Cardiac muscle cell (in vitro differentiated cells and primary cell): ENCODE measurements at regions not wholly inside any gene's neighbourhood (a gene's known extent, or its start where the extent isn't known, plus 50 kb on each side); places are given as distances from the start of the nearest gene placed in this dataset.

Experiments used
- DNase-seq, 2 donors: peaks; one replicate each; pipeline versions ENCODE4 v3.0.0 to v3.0.0-alpha.2; 2010 to 2017; ENCODE audit warnings: low read depth in 1 of 2, low spot score in 1 of 2
- H3K27ac ChIP-seq: fragments of 200-600 bp; sonication (generic); 2 replicates; pipeline ENCODE4 v1.5.1; 2016
- H3K27me3 ChIP-seq: fragments of 200-600 bp; sonication (generic); 2 replicates; pipeline ENCODE4 v1.6.0; 2016; ENCODE audit warnings: control low read depth
- H3K36me3 ChIP-seq: fragments of 200-600 bp; sonication (generic); 2 replicates; pipeline ENCODE4 v1.5.1; 2016; ENCODE audit warnings: control low read depth
- H3K4me1 ChIP-seq: fragments of 200-600 bp; sonication (generic); 2 replicates; pipeline ENCODE4 v1.8.1; 2017; ENCODE audit warnings: low read depth, mild to moderate bottlenecking, mixed run types
- H3K4me3 ChIP-seq: fragments of 200-600 bp; sonication (generic); 2 replicates; pipeline ENCODE4 v1.5.1; 2016; ENCODE audit warnings: mild to moderate bottlenecking
- H3K9me3 ChIP-seq: fragments of 200-600 bp; sonication (generic); 2 replicates; pipeline ENCODE4 v1.5.1; 2017; ENCODE audit warnings: low read depth, mild to moderate bottlenecking, control low read depth
- TF ChIP-seq, protein P1 (sequence below): IDR thresholded peaks from 2 replicates; pipeline ENCODE4 v1.5.1; 2012; ENCODE audit warnings: low read depth, mild to moderate bottlenecking, low read length

DNA sequence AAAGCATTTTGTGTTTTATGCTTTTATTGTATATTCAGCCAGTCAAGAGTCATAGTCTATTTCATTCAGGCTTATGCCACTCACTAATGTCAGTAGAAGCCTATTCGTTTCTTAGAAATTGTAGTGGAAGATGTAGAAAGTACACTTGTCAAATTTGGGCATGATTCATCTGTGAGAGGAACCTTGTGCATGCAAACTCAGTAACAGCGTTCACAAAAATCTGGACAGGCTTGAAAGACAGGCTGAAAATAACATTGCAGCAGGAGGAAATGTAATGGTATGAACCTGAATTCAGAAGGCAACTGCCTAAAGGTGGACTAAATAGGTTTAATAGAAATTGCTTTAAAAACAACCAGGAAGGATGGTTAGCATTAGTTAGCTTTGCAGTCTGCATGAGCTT is 213.5 kb downstream of the CMPK2 start:
- TF ChIP-seq, protein P1, sequence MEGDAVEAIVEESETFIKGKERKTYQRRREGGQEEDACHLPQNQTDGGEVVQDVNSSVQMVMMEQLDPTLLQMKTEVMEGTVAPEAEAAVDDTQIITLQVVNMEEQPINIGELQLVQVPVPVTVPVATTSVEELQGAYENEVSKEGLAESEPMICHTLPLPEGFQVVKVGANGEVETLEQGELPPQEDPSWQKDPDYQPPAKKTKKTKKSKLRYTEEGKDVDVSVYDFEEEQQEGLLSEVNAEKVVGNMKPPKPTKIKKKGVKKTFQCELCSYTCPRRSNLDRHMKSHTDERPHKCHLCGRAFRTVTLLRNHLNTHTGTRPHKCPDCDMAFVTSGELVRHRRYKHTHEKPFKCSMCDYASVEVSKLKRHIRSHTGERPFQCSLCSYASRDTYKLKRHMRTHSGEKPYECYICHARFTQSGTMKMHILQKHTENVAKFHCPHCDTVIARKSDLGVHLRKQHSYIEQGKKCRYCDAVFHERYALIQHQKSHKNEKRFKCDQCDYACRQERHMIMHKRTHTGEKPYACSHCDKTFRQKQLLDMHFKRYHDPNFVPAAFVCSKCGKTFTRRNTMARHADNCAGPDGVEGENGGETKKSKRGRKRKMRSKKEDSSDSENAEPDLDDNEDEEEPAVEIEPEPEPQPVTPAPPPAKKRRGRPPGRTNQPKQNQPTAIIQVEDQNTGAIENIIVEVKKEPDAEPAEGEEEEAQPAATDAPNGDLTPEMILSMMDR = no peak
- Histone ChIP-seq H3K27me3 (no peaks in the 10 kb centered on the region), H3K36me3 (no peaks in the 10 kb centered on the region), H3K27ac (no peak overlapping the region), H3K4me3 (no peak overlapping the region), H3K4me1 (no peaks in the 10 kb centered on the region), H3K9me3 (no peaks in the 10 kb centered on the region)
- no peak for DNase-seq

DNA sequence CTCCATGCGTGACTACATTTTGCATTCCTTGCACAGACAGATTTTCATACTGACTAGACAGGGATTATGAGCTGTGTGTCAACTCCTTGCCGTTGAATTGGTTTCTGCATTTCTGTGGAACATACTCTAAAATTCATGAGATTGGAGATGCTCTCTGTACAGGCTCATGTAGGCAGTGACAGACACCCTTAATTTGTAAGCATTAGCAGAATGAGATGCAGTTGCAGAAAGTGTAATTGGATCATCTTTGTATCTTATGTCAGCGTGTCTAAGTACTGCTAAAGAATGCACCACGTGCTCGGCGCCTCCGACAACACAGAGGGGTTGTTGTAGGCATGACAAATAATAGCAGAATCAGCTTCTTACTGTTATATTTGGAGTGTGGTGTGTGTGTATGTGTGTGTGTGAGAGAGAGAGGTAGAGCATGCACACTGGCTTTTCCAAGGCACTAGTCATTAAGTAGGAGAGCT is 212.4 kb downstream of the CMPK2 start:
- TF ChIP-seq, protein P1 = no peak
- Histone ChIP-seq H3K36me3 (no peaks in the 10 kb centered on the region), H3K4me3 (no peak overlapping the region), H3K9me3 (no peaks in the 10 kb centered on the region), H3K4me1 (no peaks in the 10 kb centered on the region), H3K27ac (no peak overlapping the region), H3K27me3 (no peaks in the 10 kb centered on the region)
- DNase-seq = no peak

DNA sequence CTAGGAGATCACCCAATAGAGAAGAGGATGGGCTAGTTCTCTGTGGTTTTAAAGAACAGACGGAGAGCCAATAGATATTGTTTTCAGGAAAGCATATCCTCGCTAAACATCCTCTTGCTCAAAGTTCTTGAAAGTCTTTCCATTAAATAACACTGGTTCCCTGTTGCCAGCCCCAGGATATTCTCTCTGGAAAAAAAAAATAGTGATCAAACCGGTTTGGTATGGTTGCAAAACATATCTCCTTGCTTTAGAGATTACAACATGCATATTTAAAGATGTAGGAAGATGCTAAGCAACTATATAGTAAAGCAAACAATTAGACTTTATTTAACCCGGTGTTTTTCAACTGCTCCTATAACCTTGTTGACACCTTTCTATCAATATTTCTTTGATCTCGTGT is 211.4 kb downstream of the CMPK2 start:
- Histone ChIP-seq H3K36me3 (no peaks in the 10 kb centered on the region), H3K27ac (no peak overlapping the region), H3K27me3 (no peaks in the 10 kb centered on the region), H3K4me3 (no peak overlapping the region), H3K9me3 (no peaks in the 10 kb centered on the region), H3K4me1 (no peaks in the 10 kb centered on the region)
- TF ChIP-seq, protein P1 = no peak
- no peak for DNase-seq

DNA sequence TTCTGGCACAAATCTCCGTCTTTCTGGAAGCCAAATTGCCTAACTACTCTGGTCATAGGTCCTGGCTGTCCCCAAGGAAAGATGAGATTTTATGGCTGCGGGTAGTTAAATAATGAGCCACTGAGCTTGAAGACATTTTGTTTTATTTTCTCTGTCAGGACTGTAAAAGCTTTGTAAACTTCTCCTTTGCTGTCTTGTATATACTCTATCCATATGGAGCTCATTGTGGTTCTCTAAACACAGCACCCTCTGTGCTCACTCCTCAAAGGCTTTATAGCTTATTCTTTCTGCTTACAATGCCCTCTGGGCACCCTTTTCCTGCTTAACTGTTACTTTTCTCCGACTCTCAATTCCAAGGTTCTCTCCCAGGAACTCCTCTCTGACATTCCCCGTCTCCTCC is 209.1 kb downstream of the CMPK2 start:
- no peaks in the 10 kb centered on the region for H3K4me1 ChIP-seq
- no peak for DNase-seq
- no peaks in the 10 kb centered on the region for H3K9me3 ChIP-seq
- no peaks in the 10 kb centered on the region for H3K36me3 ChIP-seq
- no peak overlapping the region for H3K27ac ChIP-seq
- TF ChIP-seq, protein P1 = no peak
- no peak overlapping the region for H3K4me3 ChIP-seq
- H3K27me3 ChIP-seq = no peaks in the 10 kb centered on the region

DNA sequence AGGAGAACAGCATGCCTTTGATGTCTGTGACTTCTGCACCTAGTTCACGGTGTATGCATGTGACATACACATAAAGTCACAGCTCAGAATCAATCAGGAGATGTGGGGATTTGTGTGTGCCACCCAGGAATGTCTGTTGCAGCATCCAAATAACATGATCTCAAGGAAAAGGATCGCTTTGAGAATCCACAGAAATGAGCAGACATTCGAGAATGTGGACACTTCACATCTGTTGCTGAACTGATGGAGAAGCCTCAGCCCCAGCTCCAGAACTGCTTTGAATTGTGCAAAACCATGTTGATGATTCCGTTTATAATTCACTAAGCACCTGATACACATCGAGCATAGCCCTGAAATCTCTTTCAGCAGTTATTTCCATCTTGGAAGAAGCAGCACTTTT is 208.6 kb downstream of the CMPK2 start:
- H3K27me3 ChIP-seq = no peaks in the 10 kb centered on the region
- no peak for DNase-seq
- H3K4me3 ChIP-seq = no peak overlapping the region
- H3K27ac ChIP-seq = no peak overlapping the region
- H3K36me3 ChIP-seq = no peaks in the 10 kb centered on the region
- TF ChIP-seq, protein P1 = no peak
- no peaks in the 10 kb centered on the region for H3K9me3 ChIP-seq
- H3K4me1 ChIP-seq = no peaks in the 10 kb centered on the region

DNA sequence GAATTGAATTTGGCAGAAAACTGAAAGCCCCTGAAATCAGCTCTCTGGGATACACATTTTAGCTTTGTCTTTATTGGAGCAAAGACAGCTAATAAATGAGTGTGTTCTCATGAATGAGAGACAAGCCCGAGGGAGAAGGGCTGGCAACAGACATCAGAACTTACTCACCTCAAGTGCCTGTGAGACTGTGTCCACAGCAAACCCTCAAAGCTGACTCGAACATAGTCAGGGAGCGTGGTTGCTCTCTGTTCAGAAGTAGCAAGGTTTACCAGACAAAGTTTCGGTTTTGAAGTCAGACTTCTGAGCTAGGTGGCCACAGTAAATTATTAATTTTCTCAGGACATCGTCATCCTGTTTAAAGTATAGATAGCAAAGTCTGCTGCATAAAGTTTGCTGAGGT is 207.9 kb downstream of the CMPK2 start:
- Histone ChIP-seq H3K36me3 (no peaks in the 10 kb centered on the region), H3K4me1 (no peaks in the 10 kb centered on the region), H3K4me3 (no peak overlapping the region), H3K27ac (no peak overlapping the region), H3K27me3 (no peaks in the 10 kb centered on the region), H3K9me3 (no peaks in the 10 kb centered on the region)
- DNase-seq = no peak
- TF ChIP-seq, protein P1 = no peak
